T-helper 1 cell (primary cell): ENCODE measurements at regions not wholly inside any gene's neighbourhood (a gene's known extent, or its start where the extent isn't known, plus 50 kb on each side); places are given as distances from the start of the nearest gene placed in this dataset.
"Not testable (repeated sequence)": the region's sequence is repeated elsewhere in the genome, so short reads cannot be mapped to it uniquely, and the experiment has no call there.

Experiments
- DNase-seq, 5 donors: peaks; one replicate each; pipeline ENCODE4 v3.0.0-alpha.2; 2012 to 2020

DNA sequence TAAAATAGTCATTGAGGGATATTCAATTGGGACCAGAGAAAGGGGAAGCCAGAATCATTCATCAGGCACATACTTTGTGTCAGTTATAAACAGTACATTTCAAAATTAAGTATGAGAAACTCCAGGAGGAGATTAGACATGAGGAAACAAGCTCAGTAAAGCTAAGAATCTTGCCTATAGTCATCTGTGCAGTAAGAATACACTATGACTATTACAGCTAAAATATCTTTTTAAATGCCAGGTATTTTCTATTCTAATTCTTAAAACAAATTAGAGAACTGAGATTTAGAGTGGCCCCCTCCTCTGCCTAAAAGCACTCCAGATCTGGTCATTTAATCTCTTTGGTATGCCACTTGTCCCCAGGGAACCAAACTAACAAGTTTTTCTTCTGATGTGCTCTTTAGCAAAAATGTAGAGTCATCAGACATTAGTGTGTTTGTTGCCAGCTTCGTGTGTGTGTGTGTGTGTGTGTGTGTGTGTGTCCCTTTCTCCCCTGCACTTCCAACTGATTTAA, 541.1 kb downstream of the TTLL7 start:
- DNase-seq: not testable (repeated sequence)

DNA sequence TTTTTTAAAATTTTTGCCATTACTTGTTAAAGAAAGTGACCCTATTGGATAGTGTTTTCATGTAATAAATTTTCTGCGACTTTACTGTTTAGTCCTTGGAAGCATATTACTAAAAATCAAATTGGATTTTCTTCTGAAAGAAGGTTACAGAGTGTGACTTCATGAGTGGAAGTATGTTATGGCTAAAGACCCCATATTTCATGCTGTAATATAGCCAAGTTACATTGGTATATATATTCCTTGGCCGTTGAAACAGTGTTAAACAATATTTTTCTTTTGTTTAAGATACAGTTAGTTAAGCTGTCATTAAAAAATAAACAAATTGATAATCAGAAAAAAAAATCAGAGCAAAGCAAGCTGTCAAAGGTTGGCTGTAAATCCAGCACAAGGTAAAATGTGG, 541.7 kb downstream of the TTLL7 start:
- not testable (repeated sequence) for DNase-seq

DNA sequence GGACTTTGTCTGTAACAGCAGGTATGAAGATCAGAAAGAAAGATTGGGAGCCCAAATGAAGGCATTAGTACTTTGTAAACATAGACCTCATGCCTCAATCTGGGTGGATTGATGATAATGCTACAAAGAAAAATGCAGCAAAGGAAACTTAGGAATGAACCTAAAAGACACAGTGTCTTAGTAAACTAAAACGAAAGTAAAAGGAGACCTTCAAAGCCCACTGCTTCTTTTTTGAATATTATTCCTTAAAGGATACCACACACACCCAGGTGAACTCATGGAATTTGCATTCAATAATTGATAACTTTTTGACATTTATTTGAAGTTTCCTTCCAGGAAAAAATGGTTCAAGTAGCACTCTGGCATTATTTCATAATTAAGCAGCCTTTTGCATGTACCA, 543.2 kb downstream of the TTLL7 start:
- DNase-seq: not testable (repeated sequence)

DNA sequence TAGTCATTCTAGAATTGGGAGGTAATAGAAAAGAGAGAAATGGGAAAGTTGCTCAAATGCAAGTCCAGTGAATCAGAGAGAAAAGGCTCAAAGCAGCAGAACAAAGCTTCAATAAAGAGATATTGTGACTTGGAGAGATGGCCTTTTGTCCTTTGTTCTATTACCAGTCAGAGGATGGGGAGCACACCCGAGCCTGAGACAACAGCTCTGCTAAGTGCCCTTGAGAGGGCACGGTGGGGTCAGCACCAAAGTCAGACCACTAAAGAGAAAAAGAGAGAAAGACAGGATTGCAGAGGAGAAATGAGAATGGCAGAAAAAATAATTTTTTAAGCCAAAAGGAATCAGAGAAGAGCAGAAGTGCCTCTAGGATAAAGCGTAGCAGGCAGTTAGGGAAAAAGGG, 553.1 kb downstream of the TTLL7 start:
- DNase-seq: not testable (repeated sequence)

DNA sequence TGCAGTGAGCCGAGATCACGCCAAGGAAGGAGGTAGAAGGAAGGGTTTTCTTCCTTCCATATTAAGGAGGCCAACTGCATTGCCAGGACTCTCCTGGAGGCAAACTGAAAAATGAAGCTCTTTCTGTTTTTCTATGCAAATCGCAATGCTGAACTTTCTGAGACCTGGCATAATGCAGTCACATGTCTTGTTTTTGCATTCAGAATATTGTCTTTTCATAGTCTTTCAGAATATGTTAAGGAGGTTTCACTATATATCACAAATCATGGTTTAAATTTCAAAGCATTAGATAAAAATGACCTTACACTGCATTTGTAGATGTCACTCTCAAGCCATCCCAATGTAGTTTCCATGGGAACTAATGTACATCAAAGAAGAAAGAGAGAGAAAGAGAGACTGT, 556.5 kb downstream of the TTLL7 start:
- not testable (repeated sequence) for DNase-seq

DNA sequence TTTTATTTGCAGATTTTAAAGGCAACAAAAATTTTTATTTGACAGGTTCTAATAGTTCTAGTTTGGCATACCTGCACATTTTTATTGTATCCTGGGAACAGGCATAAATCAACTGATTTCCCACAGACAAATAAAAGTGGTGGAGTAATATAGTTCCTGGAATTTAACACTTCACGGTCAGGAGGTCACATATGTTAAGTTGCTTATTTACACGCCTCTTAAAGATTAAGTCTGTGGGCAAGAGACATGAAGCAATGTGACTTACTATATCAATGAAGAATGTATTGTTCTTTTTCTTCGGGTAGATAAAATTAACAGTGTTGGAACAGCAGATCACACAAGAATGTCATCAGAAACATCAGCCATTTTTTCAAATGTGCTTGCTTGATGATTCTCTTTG, 558.3 kb downstream of the TTLL7 start:
- DNase-seq: not testable (repeated sequence)

DNA sequence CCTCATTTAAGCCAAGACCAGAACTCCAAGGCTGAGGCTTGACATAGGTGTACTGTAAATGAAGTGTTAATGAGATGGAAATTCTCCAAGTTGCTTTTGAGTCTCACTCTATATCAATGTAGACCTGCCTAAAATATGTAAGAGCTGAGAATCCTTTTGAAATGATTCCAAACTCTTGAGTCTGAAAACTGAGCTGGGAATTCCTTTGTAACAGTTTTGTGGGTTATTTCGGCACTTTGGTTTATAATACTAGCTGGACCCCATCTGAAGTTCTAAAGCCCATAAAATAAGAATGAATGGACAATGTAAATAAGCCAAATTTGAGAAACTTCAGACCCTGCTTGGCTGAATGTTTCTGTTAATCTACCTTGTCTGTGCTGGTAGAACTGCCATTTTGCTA, 558.9 kb downstream of the TTLL7 start:
- not testable (repeated sequence) for DNase-seq

DNA sequence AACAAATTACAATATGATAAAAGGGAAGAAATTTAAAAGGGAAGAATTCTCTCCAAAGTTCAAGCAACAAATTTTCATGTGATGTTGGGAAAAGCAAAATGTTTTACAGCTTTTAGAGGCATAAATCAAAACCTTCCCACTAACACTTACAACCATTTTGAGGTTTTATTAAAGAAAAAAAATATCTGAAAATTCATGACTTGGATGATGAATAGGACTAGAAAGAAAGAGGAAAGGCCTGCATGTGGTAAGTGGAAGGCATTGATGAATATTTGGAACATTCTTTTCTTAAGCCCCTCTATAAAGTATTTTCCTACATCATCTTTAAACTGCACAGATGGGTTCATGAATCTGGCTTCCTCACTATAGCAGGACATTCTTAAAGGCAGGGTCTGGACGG, 560.6 kb downstream of the TTLL7 start:
- not testable (repeated sequence) for DNase-seq

DNA sequence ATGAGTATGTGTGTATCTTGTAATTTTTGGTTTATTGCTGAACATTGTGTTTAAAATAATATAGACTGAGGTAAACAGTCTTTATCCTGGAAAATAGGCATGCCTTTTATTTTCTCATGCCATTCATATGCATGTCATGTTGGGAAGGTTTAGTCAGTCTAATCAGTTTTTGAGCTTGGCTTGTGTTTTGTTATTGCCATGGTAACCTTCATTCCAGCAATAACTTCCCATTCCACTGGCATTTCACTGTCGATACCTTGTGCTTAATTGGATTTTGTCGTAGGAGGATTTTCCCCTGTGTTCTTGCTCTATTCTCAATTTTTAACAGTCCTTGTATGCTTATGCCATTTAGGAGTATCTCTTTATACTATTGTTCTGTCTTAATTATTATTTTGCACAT, 563.6 kb downstream of the TTLL7 start:
- DNase-seq: not testable (repeated sequence)

DNA sequence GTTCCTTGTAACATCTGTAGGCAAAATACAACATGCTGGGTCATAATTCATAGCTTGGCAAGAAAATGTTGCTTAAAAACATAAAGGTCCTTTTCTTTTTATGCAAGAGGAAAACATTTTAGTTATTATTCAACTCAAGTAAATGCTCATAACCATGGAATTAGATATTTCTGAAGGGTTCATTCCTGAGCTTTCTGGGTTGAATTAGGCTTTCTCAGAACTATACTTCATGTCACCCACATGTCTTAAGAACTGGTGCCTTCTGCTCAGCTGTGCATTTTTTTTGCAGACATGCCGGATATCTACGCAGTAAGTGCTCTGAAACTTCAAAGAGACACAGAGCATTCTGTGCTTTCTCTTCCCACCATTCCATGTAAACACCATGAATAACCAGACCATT, 571.4 kb downstream of the TTLL7 start:
- DNase-seq: not testable (repeated sequence)

DNA sequence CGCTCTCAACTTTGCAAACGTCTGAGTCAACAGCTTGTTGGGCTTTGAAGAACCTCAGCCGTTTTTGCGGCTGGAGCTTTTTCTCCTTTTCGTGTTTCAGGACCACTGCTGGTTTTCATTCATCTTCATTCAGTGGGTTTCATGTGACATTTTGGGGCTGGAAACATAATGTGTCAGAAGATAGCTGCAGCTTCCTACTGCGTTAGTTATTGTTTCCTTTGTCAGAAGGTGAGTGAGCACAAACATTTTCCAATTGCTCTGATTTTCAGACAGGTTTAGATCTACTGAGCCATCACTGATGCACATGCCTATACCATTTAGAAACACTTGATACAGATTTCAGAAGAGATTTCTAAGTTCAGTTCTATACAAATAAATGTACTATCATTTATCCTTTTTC, 575.5 kb downstream of the TTLL7 start:
- not testable (repeated sequence) for DNase-seq

DNA sequence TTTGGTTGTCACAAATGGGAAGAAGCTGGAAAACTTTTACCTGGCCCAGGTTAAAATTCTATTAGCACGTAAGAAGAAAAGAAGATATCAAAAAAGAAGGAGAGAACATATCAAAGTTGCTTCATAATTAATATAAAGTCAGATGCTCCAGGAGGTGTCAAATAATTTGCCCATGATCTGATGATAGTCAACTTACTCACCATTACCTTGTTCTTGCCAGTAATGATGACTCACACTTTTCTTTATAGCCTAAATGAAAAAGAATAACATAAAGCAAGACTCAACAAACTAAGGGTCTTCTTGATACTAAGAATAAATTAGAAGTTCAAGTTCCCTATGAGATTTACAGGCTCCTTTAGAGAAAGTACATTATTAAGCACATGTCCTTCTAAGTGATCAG, 580.4 kb downstream of the TTLL7 start:
- no peak for DNase-seq

DNA sequence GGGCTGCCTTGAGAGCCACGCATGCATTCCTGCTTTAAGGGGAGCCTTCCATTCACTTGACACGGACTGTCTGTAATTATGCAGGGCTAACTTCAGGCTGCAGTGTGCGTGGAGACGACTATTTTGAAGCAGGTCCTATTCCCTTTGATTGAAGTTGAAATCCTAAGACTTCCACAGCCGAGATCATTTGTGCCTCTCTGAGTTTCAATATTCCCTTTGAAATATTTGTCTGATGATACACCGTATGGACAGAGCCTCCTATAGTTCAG, 585.2 kb downstream of the TTLL7 start:
- DNase-seq: not testable (repeated sequence)

DNA sequence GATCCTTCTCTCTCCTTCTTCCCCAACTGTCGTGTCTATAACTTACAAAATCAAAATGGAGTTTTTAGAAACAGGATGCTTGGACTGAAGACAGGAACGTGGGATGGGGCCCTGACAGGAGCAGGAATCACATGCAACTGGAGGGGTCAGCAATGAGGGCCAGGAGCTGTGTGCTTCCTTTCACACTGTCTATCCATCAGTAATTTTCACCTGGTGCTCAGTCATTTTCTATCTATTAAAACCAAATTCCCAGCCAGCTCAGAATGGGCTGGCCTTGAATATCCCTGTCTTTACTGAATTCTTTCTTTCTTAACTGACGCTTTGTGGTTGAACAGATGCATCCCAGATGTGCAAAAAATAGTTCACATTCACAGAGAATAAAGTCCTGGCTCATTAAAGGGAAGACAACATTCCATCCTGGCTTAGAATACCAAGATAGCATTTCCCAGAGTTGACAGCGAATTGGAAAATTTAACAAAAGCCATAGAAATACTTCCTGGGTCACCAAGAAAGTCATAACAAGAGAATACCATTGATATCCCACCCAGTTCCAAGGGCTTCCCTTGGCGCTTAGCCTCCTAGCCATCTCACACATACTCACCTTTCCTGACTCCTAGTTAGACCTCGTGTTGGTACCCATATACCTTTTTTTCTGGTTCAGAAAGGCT, 588.1 kb downstream of the TTLL7 start:
- not testable (repeated sequence) for DNase-seq

DNA sequence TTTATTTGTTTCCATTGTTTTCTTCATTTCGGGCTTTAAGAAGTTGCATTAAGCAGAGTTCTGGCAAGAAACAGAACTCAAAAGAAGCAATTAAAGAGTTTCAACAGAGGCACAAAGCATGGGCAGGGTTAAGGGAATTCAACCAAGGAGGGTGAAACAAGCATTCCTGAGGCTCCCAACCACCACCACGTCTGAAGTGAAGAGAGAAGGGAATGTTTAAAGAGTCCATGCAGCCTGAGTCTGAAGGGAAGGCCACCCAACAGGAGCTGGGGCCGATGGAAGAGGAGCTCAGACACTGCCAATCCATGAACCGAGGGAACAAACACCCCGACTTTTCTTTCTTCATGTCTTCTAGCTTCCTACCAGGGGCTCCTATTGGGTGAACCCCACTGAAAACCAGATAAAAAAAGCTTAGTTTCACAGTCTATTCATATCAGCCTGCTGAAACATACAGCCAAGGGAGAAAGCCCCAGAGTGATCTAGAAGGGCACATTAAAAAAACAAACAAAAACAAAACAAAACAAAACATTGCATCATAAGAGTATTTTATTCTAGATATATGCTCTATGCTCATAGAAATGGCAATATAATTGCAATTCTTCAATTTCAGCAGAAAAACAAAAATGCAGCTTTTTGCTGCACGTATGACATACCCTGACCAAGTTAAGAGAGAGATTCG, 592.1 kb downstream of the TTLL7 start:
- not testable (repeated sequence) for DNase-seq

DNA sequence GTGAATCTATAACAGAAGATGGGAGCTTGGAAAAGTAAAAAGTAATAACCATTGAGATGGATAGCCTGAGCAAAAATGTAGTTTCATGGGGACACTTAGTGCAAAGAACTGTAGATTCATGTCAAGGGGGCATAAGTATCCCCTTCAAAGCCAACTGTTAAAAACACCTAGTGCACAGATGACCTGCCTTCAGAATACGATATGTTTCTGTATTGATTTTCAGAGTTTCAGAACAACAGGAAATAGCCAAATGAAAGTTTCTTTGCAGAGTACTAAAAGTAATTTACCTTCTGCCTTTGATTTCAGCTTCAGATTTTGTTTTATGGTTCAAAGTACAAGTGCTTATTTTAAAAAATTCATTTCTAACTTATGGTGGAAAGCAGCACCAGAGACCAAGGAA, 593.1 kb downstream of the TTLL7 start:
- DNase-seq: not testable (repeated sequence)

DNA sequence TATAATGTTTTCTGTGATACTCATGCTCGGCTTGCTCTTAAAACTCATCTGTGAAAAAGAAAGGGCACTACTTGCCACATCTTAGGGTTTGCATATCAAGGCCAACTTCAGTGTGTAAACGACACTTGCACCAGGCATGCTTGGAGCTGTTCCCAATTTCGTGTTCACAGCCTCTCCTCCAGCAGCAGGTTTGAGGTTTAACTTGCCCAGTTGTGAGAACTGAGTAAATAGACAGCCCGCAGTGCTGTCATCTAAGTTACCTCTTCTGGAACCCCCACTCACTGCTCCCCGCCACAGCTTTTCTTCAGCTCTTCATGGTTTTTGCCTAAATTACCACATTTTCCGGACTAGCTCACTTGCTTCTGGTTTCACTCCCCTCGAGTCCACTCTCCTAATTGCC, 595.4 kb downstream of the TTLL7 start:
- not testable (repeated sequence) for DNase-seq

DNA sequence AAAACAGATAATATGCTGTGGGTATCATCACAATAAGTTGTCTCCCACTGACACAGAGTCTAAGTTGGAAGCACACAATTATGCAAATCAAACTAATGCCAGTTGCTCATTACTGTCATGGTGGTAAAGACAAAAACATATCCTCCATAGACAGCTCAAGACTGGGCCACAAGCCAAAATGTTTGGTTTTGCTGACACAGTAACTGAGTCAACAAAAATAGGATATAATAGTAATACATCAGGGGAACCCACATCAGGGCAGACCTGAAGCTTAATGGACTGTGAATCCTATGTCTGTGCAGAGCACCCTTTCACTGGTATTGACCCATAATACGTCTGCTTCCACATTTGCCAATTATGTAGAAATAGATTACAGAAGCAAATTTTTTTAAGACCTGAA, 597.8 kb downstream of the TTLL7 start:
- not testable (repeated sequence) for DNase-seq

DNA sequence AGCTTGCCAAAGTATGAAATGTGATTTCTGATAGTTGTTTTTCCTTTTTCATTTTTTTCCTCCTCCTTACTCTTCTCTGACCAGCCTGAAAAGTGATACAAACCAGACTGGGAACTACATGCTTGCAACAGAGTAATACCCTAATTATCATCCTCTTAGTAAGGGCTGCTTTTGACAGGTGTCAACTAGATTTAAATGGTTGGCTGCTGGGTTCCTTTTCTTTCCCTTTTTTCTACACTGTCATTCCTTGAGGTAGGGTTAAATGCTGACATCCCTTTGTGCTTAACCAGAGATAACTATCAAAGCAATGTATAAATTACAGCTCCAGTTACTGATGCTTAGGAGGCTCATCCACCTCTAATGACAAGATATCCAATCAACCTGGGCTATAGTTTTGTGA, 598.8 kb downstream of the TTLL7 start:
- not testable (repeated sequence) for DNase-seq

DNA sequence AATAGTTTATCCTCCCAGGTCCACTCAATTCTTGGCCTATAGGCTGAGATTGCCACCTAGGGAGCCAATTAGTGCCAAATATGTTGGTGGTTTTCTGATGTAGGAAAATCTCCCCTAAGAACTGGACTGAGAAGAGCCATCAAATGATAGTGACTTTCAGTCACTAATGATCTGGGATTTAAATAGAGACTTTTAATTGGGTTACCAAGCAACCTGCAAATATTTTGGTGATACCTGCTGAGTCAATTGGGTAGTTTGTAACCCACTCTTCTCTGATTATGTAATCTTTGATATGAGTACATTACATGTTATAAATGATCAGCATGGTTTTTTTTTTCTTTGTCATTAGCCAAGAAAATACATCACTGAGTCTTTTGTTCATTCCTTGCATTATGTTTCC, 600.8 kb downstream of the TTLL7 start:
- not testable (repeated sequence) for DNase-seq

DNA sequence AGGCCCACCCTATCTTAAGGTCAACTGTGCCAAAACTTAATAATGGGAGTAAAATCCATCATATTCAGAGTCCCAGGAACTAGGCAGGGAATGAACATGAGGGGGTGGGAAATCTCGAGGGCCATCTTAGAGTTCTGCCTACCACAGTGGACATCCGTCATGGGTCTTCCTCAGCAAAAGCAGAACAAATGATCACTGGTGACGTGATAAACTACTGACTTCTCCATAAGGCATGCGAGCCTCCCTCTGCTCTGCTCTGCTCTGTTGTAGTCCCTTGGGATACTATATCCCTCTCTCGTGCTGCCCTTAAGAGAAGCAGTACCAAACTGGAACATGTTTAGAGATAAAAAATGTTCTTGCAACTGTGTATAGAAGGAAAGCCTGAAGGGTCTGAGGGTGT, 603.8 kb downstream of the TTLL7 start:
- not testable (repeated sequence) for DNase-seq

DNA sequence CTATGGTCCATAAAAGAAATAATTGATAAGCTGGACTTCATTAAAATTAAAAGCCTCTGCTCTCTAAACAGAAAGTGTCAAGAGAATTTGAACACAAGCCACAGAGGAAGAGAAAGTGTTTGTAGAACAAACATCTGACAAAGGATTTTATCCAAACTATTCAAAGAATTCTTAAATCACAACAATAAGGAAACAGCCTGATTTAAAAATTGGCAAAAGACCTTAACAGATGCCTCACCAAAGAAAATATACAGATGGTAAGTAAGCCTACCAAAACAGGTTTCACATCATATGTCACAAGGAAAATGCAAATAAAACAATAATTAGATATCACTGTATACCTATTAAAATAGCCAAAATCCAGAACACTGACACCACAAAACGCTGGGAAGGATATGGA, 612.0 kb downstream of the TTLL7 start:
- DNase-seq: not testable (repeated sequence)

DNA sequence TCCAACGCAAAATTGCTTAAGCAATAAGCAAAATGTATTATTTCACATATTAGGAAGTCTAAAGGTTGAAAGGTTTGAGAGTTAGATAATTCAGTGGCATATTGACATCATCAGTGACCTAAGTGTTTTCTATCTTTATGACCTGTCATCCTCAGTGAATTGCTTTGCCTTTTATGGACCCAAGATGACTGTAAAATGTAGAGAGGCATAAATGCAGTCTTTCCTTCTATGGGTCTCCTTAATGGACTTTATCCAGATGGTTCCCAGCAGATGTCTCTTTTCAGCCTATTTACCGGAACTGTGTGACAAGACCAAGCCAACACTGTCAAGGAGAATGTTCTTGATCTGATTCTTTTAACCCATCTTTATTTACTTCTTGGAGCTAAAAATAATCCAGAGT, 615.8 kb downstream of the TTLL7 start:
- DNase-seq: not testable (repeated sequence)

DNA sequence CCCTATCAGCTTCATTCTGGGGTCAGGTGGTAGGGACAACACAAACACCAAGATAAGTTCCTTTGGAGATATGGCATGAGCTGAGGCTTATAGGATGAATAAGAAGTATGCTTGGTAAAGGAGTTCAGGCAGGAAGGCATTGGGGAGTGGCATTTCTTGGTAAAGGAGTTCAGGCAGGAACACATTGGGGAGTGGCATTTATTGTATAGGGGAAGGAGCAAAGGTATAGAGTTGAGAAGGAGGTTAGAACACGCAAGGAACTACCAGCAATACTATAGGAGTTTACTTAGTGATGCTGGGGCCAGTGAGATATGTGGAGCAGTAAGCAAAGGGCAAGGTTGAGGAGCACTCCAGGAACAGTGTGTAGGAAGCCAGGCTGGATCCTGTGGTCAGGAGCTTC, 625.9 kb downstream of the TTLL7 start:
- DNase-seq: not testable (repeated sequence)

DNA sequence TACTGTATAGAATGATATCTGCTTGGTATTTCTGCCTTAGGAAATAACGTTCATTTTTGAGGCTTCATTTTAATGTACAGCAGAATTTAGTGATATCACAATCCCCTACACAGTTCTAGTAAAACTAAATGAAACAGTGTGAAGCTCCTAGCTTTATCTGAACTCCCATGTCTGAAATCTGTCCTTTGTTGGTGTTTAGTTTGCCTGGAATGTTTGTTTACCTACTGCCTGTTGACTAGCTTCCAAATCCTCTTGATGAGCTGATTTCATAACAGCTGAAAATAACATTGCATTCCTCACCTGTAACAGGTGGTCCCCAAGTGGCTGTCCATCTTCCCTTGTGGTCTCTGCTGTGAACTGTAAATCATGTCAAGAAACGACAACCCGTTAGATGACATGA, 629.1 kb downstream of the TTLL7 start:
- not testable (repeated sequence) for DNase-seq
